KBM-7 (cell line): ENCODE measurements at regions not wholly inside any gene's neighbourhood (a gene's known extent, or its start where the extent isn't known, plus 50 kb on each side); places are given as distances from the start of the nearest gene placed in this dataset.
A peak's percentile ranks its signal among the peaks of the same experiment; 100 is the strongest.
"Not testable (repeated sequence)": the region's sequence is repeated elsewhere in the genome, so short reads cannot be mapped to it uniquely, and the experiment has no call there.

Experiments
- DNase-seq: peaks from one replicate; pipeline ENCODE4 v3.0.0-alpha.2; 2015
- in situ Hi-C: fragments of 300-500 bp; cut with MboI; formaldehyde crosslinking; loops from 2 replicates; pipeline ENCODE4 v1.14.3; 2020; ENCODE audit warnings: low sequenced_read_pairs, low pct_unique_long_range_greater_than_20kb, mixed read lengths

DNA sequence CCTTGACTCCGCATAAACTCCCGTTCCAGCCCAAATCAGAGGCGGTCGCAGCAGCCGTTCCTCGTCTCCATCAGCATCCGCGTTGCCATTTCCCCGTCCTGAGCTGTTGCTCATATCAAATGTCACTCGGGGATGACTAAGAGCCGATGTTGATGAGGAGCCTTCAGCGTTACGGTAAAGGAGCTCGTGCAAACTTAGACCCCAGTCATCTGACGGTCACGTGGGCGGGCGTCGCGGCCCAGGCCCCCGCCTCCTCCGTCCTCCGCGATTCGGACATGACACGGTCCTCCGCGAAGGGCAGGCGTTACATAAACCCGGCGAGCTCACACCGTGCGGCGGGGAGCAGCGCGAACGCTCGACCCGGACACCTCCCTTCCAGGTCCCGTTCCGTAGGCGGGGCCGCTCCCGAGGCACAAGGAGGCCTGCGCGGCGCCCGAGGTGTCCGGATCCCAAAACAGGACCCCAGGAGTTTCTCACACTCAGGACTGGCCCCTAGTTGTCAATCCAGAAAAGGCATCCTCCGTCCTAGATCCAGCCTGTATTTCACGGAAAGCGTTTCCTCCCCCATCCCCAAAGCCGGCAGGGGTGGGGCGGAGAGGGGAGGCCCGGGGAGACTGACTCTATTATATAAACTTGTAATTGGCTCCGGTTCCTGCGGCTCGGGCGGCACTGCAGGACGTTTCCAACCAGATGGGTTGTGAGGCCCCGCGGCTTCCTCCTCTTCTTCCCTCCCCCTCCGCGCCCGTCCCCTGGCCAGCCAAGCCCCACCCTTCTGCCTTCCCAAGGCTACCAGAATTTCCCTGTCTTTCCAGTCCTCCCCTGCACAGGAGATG, 100.0 kb upstream of the IGF1R start:
- in situ Hi-C loops, result no loop called here
- DNase-seq, result peak; percentile 5

DNA sequence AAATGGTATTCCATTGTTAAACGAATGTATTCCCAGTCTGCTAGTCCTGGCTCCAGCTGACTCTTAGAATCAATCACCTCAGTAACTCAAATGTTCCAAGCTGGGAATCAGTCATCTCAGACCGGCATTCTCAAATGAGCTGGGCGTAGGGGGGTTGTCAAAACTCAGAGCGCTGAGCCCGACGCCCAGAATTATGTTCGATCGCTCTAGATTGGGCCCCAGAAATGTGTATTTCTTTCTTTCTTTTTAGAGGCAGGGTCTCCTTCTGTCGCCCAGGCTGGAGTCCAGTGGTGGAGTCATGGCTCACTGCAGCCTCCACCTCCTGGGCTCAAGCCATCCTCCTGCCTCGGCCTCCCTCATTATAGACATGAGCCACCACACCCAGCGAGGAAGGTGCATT, 99.3 kb upstream of the IGF1R start:
- in situ Hi-C loops, result no loop called here

DNA sequence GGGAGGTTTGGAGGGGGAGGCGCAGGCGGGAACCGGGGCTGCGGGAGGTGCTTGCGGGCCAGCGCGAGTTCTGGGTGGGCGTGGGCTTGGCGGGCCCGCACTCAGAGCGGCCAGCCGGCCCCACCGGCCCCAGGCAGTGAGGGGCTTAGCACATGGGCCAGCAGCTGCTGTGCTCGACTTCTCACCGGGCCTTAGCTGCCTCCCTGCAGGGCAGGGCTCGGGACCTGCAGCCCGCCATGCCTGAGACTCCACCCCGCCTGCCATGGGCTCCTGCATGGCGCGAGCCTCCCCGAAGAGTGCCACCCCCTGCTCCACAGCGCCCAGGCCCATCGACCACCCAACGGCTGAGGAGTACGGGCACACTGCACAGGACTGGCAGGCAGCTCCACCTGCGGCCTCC, 98.6 kb upstream of the IGF1R start:
- in situ Hi-C loops, result no loop called here
- DNase-seq, result no peak

More for the DNA sequence above, 99.3 kb upstream of the IGF1R start:
- no peak for DNase-seq

DNA sequence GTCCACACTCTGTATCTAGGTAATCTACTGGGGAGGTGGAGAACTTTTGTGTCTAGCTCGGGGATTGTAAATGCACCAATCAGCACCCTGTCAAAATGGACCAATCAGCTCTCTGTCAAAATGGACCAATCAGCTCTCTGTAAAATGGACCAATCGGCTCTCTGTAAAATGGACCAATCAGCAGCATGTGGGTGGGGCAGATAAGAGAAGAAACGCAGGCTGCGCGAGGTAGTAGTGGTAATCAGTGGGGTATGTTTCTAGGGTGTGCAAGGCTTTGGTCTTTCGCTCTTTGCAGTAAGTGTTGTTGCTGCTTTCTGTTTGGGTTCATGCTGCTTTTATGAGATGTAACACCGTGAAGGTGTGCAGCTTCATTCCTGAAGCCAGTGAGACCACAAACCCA, 98.0 kb upstream of the IGF1R start:
- DNase-seq, in situ Hi-C loops: not testable (repeated sequence)

DNA sequence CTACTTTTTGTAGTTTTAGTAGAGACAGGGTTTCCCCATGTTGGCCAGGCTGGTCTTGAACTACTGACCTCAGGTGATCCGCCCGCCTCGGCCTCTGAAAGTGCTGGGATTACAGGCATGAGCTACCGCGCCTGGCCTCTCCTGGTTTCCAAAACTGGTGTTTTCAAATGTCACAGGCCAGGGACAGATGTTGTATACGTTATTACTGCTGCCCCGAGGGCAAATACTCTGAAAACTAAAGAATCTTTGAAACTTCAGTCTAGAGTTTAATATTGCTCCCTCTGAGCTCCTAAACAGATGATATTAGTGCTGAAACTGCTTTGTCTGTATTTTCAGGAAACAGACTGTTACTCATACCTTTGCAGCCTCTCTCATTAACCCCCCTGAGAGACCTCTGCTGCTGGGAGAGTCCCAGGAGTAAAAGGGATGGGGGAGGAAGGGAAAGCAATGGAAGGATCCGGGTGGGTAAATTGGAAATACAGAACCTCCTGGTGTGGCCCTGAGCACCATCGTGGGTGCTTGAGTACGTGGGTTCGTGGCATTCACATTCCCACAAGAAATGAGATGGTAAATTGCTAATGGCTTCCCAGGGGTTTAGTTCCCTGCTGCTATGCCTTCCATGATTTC, 96.3 kb upstream of the IGF1R start:
- no peak for DNase-seq
- in situ Hi-C loops, result no loop called here

DNA sequence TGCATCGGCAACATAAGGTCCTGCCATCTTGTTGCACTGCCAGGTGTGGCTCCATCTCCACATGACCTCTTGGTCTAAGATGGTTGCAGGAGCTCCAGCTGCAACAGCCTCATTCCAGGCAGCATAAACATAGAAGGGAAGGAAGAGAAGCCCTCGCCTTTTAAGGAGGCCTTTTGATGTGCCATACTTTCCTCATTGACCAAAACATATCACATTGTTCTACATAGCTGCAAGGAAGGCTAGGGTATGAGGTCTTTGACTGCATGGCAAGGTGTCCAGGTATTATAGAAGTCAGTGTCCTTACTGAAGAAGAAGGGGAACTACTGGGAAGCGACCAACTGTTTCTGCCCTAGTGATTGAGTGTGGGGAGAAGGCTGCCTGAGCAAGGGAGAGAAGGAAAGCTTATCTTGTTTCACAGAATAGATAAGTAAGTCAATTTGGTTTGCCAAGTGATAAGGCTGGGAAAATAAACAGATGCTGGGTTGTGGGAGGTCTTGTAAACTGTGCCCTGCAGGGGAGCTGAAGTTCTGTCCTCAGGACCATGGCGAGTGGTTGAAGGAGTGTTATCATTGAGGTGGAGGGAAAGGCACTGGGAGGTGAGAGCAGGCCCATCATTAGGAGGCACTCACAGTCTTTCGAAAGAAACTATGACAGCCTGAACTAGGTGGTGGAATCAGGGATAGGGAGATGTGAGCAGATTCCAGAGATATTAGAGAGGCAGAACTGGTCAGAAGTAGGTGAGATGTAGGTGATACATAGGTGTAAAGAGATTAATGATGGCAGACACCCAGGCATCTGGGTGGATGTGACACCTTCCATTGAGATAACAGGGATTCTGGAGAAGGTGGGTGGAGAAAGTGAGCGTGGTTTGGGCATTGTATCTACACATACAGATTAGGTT, 93.8 kb upstream of the IGF1R start:
- in situ Hi-C loops, result no loop called here
- DNase-seq, result no peak

DNA sequence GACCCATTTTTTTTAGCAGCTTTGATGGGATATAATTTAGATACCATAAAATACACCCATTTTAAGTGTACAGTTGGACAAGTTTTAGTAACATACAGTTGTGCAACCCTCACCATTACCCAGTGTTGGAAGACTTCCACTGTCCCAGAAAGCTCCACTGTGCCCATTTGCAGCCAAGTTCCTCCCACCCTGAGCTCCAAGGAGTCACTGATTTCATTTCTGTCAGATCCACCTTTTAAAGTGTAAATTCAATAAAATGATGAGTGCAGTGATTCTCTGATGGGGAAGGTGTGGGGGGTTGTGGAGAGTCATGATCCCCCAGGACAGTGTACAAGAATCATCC, 93.2 kb upstream of the IGF1R start:
- no peak for DNase-seq
- in situ Hi-C loops, result no loop called here

DNA sequence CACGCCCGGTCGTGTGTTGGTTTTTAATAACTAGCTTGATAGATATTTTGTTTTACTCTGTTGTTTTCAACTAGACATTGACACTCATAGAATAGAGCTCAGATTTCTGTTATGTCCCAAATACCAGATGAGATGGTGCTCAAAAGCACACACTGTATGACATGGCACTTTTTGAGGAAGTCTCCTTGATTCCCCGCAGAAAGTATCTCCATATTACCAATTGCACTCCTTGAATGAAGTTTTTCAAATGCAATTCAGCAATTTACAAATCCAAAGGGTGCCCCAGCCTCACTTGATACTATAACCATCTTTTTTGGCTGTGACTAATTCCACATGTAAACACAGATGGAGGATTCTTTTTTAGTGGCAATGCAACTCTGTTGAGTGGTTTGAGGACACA, 92.0 kb upstream of the IGF1R start:
- no peak for DNase-seq
- in situ Hi-C loops, result no loop called here

DNA sequence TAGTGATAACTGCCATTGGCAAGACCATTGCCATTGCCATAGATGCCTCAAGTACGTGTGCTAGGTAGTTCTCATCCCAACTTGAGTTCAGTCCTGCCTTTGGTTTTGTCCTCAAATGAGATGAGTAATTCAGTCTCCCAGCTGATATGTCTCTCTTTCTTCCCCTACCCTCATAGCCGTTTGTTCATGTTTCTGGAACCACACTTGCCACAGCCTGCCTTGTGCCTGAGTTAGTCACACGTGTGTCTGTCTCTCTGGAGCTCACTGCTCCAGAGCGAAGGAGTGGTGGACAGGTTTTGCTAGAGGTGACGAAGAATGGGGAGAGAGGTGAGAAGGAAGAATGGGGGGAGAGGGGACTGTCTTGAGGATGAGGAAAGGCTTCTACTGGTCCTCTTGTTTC, 88.0 kb upstream of the IGF1R start:
- in situ Hi-C loops, result no loop called here
- no peak for DNase-seq

DNA sequence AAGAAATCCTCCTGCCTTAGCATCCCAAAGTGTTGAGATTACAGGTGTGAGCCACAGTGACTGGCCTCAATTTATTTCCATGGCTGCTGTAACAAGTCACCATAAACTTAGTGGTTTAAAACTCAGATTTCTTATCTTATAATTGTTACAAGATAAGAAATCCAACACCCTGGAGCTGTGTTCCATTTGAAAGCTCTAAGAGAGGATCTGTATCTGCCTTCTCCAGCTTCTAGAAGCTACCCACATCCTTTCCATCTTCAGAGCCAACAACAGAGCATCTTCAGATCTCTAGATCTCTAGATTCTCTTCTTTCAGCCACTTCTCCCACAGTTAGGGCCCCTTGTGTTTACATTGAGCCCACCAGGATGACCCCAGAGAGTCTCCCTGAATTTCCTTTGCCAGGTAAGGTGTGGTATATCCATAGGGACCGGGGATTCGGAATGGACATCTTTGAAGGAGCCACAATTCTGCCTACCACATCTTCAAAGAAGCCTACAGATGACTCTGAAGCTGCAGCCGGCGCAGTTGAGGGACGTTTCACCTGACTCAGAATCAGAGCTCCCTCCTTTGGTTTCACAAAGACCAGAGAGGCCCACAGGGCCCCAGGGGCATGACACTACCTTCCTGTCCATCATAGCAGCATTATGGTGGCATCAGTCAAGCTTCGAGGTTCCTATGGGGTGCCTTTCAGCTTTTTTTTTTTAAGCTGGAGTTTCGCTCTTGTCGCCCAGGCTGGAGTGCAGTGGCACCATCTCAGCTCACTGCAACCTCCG, 87.0 kb upstream of the IGF1R start:
- DNase-seq, result no peak
- in situ Hi-C loops, result no loop called here

DNA sequence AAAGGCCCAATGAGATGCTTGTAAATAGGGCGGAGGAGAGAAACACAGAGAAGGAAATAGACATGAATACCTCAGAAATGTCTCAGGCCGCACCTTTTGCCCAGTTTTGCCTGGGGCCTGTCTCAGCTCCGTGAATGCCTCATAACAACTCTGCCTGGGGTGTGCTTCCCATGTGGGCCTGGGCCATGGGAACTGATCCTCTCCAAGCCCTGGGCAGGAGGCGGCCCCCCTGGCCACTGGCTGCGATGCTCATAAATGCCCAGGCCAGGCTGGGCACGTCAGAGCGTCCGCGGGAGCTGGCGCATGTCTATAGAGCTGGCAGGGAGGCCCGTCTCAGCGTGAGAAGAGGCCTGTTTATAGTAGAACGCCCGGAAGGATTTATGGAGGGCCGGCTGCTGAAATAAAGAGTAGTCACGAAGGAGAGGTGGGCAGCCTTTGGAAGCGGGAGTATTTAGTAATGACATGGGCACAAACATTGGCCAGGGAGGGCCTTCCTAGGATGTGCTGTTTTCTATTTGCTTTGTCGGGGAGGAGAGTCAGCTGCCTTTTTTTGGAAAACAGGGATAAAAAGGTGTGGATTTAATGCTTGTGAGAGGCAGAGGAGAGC, 85.9 kb upstream of the IGF1R start:
- in situ Hi-C loops, result no loop called here
- DNase-seq, result no peak

DNA sequence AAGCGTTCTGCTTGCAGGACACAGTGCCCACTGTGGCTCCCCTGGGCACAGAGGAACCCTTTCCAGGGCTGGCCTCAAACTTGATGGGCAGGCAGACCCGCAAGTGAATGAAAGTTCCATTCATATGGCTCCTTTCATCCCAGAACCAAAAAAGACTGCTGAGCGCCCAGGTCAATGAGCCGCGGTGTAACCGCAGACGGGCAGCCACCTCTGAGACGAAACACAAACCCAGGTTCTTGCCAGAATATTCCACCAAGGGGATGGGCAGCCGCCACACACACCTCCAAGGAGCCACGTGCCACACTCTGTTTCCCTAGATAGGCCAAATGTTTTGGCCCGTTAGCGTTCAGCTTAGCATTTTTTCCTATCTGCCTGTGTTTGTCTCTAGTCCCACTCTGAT, 82.8 kb upstream of the IGF1R start:
- DNase-seq, result no peak
- in situ Hi-C loops, result no loop called here

DNA sequence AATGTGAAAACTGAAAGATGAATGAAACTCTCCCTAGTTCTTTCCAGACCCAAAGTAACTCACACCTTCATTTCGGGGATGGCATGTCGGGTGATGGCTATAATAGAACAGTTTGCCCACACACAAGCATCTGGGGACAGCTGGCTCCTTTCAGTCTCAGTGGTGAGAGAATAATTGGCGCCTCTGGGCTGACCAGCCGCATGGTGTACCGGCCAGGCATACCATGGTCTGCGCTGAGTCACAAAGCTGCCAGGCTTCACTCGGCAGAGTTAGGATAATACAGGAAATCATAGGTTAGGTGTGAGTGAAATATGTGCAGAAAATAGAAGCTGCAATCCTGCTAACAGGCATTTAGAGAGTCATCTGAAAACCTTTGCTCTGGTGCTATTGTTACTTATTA, 80.4 kb upstream of the IGF1R start:
- DNase-seq, result no peak
- in situ Hi-C loops, result no loop called here

DNA sequence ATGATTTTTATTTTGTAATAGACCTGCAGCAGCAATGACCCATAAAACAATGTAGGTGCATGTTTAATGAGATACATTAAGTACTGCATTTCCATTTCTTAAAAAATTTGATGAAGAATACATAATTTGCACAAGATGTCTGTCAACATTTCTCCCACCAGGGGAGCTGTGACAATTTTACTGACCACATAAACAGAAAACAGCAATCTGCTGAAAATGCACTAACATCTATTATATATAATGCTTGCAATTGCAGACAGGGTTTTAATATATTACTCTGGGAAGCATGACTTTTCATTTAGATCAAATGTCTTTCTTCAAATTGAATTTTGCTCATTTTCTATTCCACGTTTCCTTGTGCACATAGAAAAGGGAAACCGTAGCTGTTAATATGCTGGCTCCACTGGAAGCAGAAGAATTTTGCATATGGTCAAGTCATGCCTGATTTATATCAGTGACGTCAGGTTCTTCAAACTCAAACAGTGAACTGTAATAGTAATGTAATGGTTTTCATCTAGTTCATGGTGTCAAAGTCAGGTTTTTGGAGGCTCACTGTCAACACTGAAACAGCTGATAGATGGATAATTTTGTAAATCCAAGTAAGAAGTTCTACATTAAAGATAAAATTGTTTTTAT, 79.8 kb upstream of the IGF1R start:
- in situ Hi-C loops, result no loop called here

DNA sequence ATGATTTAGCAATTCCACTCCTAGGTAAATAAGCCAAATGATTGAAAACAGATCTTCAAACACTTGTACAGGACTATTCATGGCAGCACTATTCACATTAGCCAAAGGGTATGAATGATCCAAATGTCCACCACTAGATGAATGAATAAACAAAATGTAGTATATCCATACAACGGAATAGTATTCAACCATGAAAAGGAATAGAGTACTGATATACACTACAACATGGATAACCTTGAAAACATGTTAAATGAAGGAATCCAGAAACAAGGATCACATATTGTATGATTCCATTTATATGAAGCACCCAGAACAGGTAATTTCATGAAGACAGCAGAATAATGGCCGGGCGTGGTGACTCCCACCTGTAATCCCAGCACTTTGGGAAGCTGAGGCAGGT, 78.2 kb upstream of the IGF1R start:
- DNase-seq, result no peak
- in situ Hi-C loops, result no loop called here

More for the DNA sequence above, 79.8 kb upstream of the IGF1R start:
- DNase-seq, result no peak

DNA sequence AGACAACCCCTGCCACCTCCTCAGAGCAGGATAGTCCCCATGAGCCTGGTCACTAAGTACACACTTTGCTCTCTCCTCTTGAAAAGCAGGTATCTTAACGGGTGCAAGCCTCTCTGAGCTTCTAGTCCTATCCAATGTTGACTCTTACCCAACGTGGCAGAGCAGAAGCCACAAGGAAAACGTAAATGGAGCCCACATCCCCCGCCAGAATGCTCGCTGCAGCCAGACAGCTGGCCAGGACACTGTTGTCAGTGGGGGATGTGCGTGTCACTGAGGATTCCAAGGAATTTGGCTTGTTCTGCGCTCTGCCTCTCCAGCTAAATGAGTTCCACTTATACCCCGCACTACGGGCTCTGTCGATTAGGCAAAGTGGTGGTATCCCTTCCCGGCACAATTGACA, 67.8 kb upstream of the IGF1R start:
- DNase-seq, result no peak
- in situ Hi-C loops, result no loop called here

DNA sequence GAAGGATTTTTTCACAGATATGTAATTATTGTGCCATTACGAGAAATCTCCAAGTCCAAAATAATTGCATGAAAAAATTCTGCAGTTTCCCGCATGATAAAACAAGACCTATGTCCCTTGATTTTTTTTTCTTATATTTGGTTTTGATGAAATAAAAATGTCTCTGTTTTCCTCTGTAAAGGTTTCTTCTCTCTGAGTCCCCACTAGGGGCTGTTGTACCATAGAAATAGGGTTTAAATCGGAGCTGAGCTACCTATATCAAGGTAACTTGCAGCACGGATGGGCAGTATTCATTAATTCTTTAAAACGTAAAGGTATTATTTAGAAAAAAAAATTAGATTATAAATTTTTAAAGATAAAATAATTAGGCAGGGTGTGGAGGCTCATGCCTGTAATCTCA, 66.6 kb upstream of the IGF1R start:
- in situ Hi-C loops, result no loop called here
- DNase-seq, result no peak

DNA sequence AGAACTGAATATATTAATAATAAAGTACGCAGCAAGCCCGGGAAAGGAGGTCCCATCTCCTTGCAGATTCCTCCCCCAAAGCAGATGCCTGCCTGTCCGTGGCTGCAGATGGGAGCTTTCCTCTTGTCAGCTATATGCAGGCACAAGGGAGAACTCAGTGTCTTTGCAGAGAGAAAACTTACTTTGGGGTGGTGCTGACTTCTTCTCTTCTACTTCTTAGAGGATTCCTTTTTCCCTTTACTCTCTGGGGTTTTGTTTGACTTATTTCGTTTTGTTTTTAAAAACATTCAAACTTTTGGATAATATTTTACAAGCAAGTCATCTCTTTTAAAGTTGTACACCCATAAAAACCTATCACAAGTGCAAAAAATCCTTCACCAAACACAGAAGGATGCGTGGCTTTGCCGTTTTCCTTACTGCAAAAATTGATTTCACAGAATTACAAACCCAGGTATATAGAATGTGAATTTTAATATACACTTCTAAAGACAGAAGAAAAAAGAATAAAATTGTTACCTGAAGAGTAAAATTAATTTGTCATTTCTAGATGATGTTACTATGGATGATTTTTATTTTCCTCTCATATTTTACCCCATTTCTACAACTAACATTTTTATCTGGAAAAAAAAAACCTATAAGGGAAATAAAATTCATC, 65.3 kb upstream of the IGF1R start:
- DNase-seq, result peak; percentile 35
- in situ Hi-C loops, result no loop called here
